H9 (cell line): ENCODE measurements at regions not wholly inside any gene's neighbourhood (a gene's known extent, or its start where the extent isn't known, plus 50 kb on each side); places are given as distances from the start of the nearest gene placed in this dataset.

Experiments
- DNase-seq: peaks from one replicate; pipeline ENCODE4 v3.0.0-alpha.2; 2017
- H2AFZ ChIP-seq: one replicate; pipeline ENCODE4 v1.6.1; 2013; ENCODE audit warnings: mild to moderate bottlenecking, low read length, control low read depth, moderate library complexity
- H2AK5ac ChIP-seq: 2 replicates; pipeline ENCODE4 v1.6.1; 2013; ENCODE audit warnings: low read length, control low read depth, mixed read lengths; ENCODE audit not compliant: insufficient read length
- H2BK120ac ChIP-seq: one replicate; pipeline ENCODE4 v1.6.1; 2013; ENCODE audit warnings: low read depth, mild to moderate bottlenecking, low read length, control low read depth, inconsistent platforms; ENCODE audit not compliant: poor library complexity, severe bottlenecking
- H2BK12ac ChIP-seq: 2 replicates; pipeline ENCODE4 v1.6.1; 2013; ENCODE audit warnings: low read length, control low read depth, mixed read lengths, low read depth; ENCODE audit not compliant: insufficient read length
- H2BK15ac ChIP-seq: 2 replicates; pipeline ENCODE4 v1.6.1; 2013; ENCODE audit warnings: low read depth, low read length, control low read depth
- H2BK20ac ChIP-seq: one replicate; pipeline ENCODE4 v1.6.1; 2013; ENCODE audit warnings: low read depth, mild to moderate bottlenecking, low read length, control low read depth, inconsistent platforms; ENCODE audit not compliant: poor library complexity, severe bottlenecking
- H2BK5ac ChIP-seq: 2 replicates; pipeline ENCODE4 v1.6.1; 2013; ENCODE audit warnings: low read length, control low read depth, mixed read lengths; ENCODE audit not compliant: insufficient read length
- H3K14ac ChIP-seq: 2 replicates; pipeline ENCODE4 v1.6.1; 2013; ENCODE audit warnings: low read length, control low read depth; ENCODE audit not compliant: insufficient read depth
- H3K18ac ChIP-seq: 2 replicates; pipeline ENCODE4 v1.6.1; 2013; ENCODE audit warnings: low read depth, mild to moderate bottlenecking, mixed read lengths, low read length, control low read depth; ENCODE audit not compliant: insufficient read length
- H3K23ac ChIP-seq: 2 replicates; pipeline ENCODE4 v1.6.1; 2013; ENCODE audit warnings: low read length, control low read depth, mixed read lengths, low read depth; ENCODE audit not compliant: insufficient read length
- H3K23me2 ChIP-seq: 2 replicates; pipeline ENCODE4 v1.6.1; 2013; ENCODE audit warnings: low read depth, mild to moderate bottlenecking, mixed read lengths, low read length, control low read depth; ENCODE audit not compliant: insufficient read length, poor library complexity, severe bottlenecking
- H3K27ac ChIP-seq: 2 replicates; pipeline ENCODE4 v1.5.1; 2013; ENCODE audit warnings: low read length, control low read depth, mixed read lengths, low read depth; ENCODE audit not compliant: insufficient read length
- H3K27me3 ChIP-seq: 2 replicates; pipeline ENCODE4 v1.6.1; 2013; ENCODE audit warnings: low read length, control low read depth, inconsistent platforms; ENCODE audit not compliant: insufficient read depth
- H3K4ac ChIP-seq: 2 replicates; pipeline ENCODE4 v1.6.1; 2013; ENCODE audit warnings: low read depth, mild to moderate bottlenecking, control low read depth, inconsistent platforms, low read length, moderate library complexity
- H3K4me1 ChIP-seq: 2 replicates; pipeline ENCODE4 v1.6.1; 2013; ENCODE audit warnings: low read length, control low read depth, inconsistent platforms; ENCODE audit not compliant: insufficient read depth
- H3K4me2 ChIP-seq: 2 replicates; pipeline ENCODE4 v1.6.1; 2013; ENCODE audit warnings: low read length, control low read depth, mixed read lengths; ENCODE audit not compliant: insufficient read length, insufficient read depth
- H3K56ac ChIP-seq: 2 replicates; pipeline ENCODE4 v1.6.1; 2013; ENCODE audit warnings: low read depth, mild to moderate bottlenecking, mixed read lengths, low read length, control low read depth; ENCODE audit not compliant: insufficient read length
- H3K79me1 ChIP-seq: 2 replicates; pipeline ENCODE4 v1.6.1; 2013; ENCODE audit warnings: low read depth, mild to moderate bottlenecking, moderate library complexity, low read length, control low read depth, inconsistent platforms; ENCODE audit not compliant: insufficient read depth, poor library complexity, severe bottlenecking
- H3K79me2 ChIP-seq: 2 replicates; pipeline ENCODE4 v1.6.1; 2013; ENCODE audit warnings: low read length, control low read depth, inconsistent platforms; ENCODE audit not compliant: insufficient read depth
- H3K9ac ChIP-seq: 2 replicates; pipeline ENCODE4 v1.6.1; 2013; ENCODE audit warnings: low read length, control low read depth, mixed read lengths; ENCODE audit not compliant: insufficient read length; ENCODE audit errors: extremely low read depth
- H3K9me3 ChIP-seq: one replicate; pipeline ENCODE4 v1.6.1; 2013; ENCODE audit warnings: low read depth, low read length, inconsistent platforms; ENCODE audit not compliant: control insufficient read depth
- H3T11ph ChIP-seq: one replicate; pipeline ENCODE4 v1.6.1; 2013; ENCODE audit warnings: mild to moderate bottlenecking, low read length, control low read depth, inconsistent platforms
- H4K20me1 ChIP-seq: one replicate; pipeline ENCODE4 v1.6.1; 2013; ENCODE audit not compliant: control insufficient read depth, insufficient read length, insufficient read depth
- H4K5ac ChIP-seq: 2 replicates; pipeline ENCODE4 v1.6.1; 2013; ENCODE audit warnings: low read depth, mild to moderate bottlenecking, mixed read lengths, low read length, control low read depth; ENCODE audit not compliant: insufficient read length
- H4K8ac ChIP-seq: replicated peaks from 2 replicates; pipeline ENCODE4 v1.6.1; 2013; ENCODE audit warnings: low read length, control low read depth, mixed read lengths, low read depth; ENCODE audit not compliant: insufficient read length
- H4K91ac ChIP-seq: 2 replicates; pipeline ENCODE4 v1.6.1; 2013; ENCODE audit warnings: low read depth, mild to moderate bottlenecking, moderate library complexity, mixed read lengths, low read length, control low read depth; ENCODE audit not compliant: insufficient read length
- H3K27ac Mint-ChIP-seq, 3 experiments: 2 replicates in 2 of 3; 3 replicates in 1 of 3; pipeline ENCODE4 v1.8.0; 2020 to 2021; ENCODE audit warnings: mixed read lengths in 3 of 3, mild to moderate bottlenecking in 1 of 3, moderate library complexity in 1 of 3
- H3K27me3 Mint-ChIP-seq: 2 replicates; pipeline ENCODE4 v1.8.0; 2021; ENCODE audit warnings: low read depth, mild to moderate bottlenecking, moderate library complexity, mixed read lengths
- H3K36me3 Mint-ChIP-seq, 3 experiments: 2 replicates in 2 of 3; 3 replicates in 1 of 3; pipeline ENCODE4 v1.8.0; 2020 to 2021; ENCODE audit warnings: low read depth in 3 of 3, mixed read lengths in 3 of 3; ENCODE audit not compliant: insufficient read depth in 1 of 3
- H3K4me1 Mint-ChIP-seq, 2 experiments: 2 replicates each; pipeline ENCODE4 v1.8.0; 2020; ENCODE audit warnings: mixed read lengths in 2 of 2
- H3K4me3 Mint-ChIP-seq, 2 experiments: 2 replicates in 1 of 2; 3 replicates in 1 of 2; pipeline ENCODE4 v1.8.0; 2020 to 2021; ENCODE audit warnings: mild to moderate bottlenecking in 2 of 2, mixed read lengths in 2 of 2, moderate library complexity in 1 of 2
- H3K9me3 Mint-ChIP-seq, 2 experiments: 2 replicates in 1 of 2; 3 replicates in 1 of 2; pipeline ENCODE4 v1.8.0; 2020; ENCODE audit warnings: mild to moderate bottlenecking in 2 of 2, mixed read lengths in 2 of 2, moderate library complexity in 1 of 2
- CTCF ChIP-seq: fragments of 200-600 bp; sonication (generic); conservative IDR thresholded peaks from 3 replicates; pipeline ENCODE4 v1.8.0; 2021; ENCODE audit warnings: antibody characterized with exemption, mild to moderate bottlenecking
- WGBS: extraction: QIAGEN DNeasy Blood & Tissue Kit; methylation state at CpG from one replicate; pipeline ENCODE4 v1.1.7; 2013; ENCODE audit warnings: missing lambda C conversion rate, low lambda C conversion rate, mixed read lengths; ENCODE audit not compliant: insufficient read length; ENCODE audit errors: extremely low coverage; 5-methylcytosine and 5-hydroxymethylcytosine counted together

- Histone ChIP-seq H2AK5ac (no peak overlapping the region), H4K91ac (no peak overlapping the region), H3K23ac (no peak overlapping the region), H4K5ac (no peak overlapping the region), H2BK5ac (no peak overlapping the region), H3K14ac (no peak overlapping the region), H3K23me2 (no peaks in the 10 kb centered on the region), H3K18ac (no peak overlapping the region), H3K79me2 (no peaks in the 10 kb centered on the region), H3K4me2 (no peak overlapping the region), H3K27ac (no peak overlapping the region), H2BK20ac (no peak overlapping the region), H3K27me3 (no peaks in the 10 kb centered on the region), H3K79me1 (no peaks in the 10 kb centered on the region), H3K4ac (no peak overlapping the region), H3K56ac (no peak overlapping the region), H2BK120ac (no peak overlapping the region), H2BK12ac (no peak overlapping the region), H4K8ac (no peak overlapping the region), H2AFZ (no peak overlapping the region), H3K4me1 (peaks cover 4% of the 10 kb centered on the region; the same call in 1 of the 2 replicates), H4K20me1 (no peaks in the 10 kb centered on the region), H2BK15ac (no peak overlapping the region), H3K9ac (no peak overlapping the region), H3K9me3 (no peaks in the 10 kb centered on the region), H3T11ph (no peak overlapping the region)
- no peak for DNase-seq
- Mint-ChIP-seq H3K27me3 (no peaks in the 10 kb centered on the region), H3K36me3 (no peaks in the 10 kb centered on the region), H3K4me1 (peaks cover 0 to 6% of the 10 kb centered on the region in 2 experiments; a peak in 2 of 4 replicates), H3K4me3 (no peak overlapping the region), H3K27ac (no peak overlapping the region), H3K9me3 (no peaks in the 10 kb centered on the region)
- TF ChIP-seq CTCF = no peak
- WGBS = no CpG with 5 or more reads among the region's 3 CpGs
These were observed 864.3 kb upstream of the SOX11 start for GRCh38 chr2:4827836-4828235.
